Glomerular endothelial cell (primary cell): ENCODE measurements at regions not wholly inside any gene's neighbourhood (a gene's known extent, or its start where the extent isn't known, plus 50 kb on each side); places are given as distances from the start of the nearest gene placed in this dataset.

Source experiments
- DNase-seq: peaks from one replicate; pipeline ENCODE4 v3.0.0-alpha.2; 2011; ENCODE audit warnings: low read depth, low spot score; ENCODE audit errors: extremely low read depth

DNA sequence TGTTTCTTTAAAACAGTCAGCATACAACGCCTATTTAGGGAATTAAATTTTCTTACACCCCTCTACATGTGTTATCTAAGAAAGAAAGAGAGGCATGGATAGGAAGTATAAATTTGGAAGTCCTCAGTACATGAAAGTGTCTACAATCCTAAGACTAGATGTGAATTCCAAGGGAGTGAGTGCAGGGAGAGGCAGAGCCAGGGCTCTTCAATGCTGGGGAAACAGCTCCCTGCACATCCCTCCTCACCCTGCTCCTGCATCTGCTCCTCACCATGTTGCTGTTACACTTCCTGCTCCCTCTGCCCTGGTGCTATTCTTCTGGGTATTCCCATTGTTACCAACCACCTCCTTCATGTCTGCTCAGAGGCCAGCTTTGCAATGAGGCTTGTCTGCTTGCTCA, 229.1 kb upstream of the AKR1E2 start:
- DNase-seq: no peak

- DNase-seq: no peak
Measured at GRCh38 chr10:4595719-4596319, 230.2 kb upstream of the AKR1E2 start.

- DNase-seq: no peak
Measured at GRCh38 chr10:4590807-4591206, 235.2 kb upstream of the AKR1E2 start.

GRCh38 chr10:4588824-4589223, 237.2 kb upstream of the AKR1E2 start:
- DNase-seq: no peak

GRCh38 chr10:4587466-4587865, 238.5 kb upstream of the AKR1E2 start:
- no peak for DNase-seq

- no peak for DNase-seq
Measured at GRCh38 chr10:4586776-4587175, 239.2 kb upstream of the AKR1E2 start.

- no peak for DNase-seq
Measured at GRCh38 chr10:4581929-4582328, 244.1 kb upstream of the AKR1E2 start.

DNA sequence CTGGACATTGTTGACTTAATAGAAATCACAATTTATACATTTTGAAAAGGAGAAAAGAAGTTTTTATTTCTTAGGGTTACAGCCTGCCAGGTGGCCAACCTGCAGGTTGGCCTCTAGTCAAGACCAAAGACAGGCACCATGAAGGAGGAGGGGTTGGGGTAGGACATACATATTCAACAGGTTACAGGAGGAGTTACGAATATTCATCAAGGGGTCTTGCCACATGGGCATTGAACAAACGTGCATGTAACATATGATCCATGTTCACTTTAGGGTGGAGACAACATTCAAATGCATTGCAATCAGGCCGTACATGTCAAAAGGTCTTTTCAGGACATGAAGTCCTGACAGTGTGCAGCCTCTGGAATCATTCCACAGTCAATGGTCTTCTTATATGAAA, 246.2 kb upstream of the AKR1E2 start:
- DNase-seq: no peak

GRCh38 chr10:4576206-4576605, 249.8 kb upstream of the AKR1E2 start:
- DNase-seq: no peak

DNA sequence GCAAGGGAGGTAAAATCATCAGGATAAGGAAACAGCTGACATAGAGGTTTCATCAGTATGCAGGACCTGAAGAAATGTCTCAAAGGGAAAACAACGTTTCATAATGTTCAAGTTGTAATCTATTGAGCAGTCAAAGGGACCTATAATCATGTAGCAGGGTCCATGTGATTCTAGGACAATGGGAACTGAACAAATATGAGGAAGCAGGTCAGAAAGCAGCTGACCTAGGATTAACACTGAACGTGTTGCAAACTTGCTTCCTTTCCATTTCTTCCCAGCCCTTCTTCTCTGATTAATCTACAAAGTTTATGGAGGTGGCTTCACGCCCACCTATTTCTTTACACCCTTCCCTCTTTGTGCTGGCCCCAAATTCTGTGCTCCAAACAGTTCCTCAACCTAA, 256.9 kb upstream of the AKR1E2 start:
- DNase-seq: no peak

- DNase-seq: no peak
Measured at GRCh38 chr10:4568731-4569130, 257.3 kb upstream of the AKR1E2 start.

- DNase-seq: no peak
Measured at GRCh38 chr10:4568086-4568485, 257.9 kb upstream of the AKR1E2 start.

GRCh38 chr10:4567637-4568036, 258.4 kb upstream of the AKR1E2 start:
- DNase-seq: no peak

DNA sequence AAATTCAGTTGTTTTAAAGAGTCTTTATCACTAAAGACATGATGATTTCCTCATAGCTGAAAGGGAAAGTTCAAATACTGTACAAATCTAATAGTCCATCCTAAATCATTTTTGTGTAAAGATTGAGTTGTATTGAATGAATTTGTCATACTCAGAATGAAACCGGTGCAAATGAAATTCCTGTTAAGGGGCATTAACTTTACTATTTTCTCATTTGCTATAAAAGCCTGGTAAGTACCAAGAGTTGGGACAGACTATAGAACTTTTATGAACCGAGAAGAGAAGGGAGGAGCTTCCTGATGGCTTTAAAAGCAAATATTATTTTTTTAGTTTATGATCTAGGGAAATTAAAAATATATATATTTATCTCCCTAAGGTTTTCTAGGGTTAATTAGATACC, 260.0 kb upstream of the AKR1E2 start:
- no peak for DNase-seq

DNA sequence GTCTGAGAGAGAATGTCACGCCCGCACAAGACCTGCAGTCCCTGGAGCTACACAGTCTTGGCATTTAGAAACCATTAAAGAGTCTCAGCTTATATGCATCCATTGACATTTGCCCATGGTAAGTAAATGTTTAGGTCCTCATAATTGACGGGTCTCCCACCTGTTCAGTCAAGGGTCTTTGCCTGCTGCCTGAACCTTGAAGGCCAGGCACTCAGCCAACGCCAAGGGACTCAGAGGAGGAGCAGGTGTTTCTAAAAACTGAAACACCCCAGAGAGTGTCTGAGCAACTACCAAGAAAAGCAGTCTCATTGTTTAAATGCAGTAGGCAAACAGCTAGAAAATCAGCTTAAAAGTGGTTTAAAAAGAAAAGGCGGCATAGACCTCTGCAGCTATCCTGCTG, 264.7 kb upstream of the AKR1E2 start:
- no peak for DNase-seq

- no peak for DNase-seq
Measured at GRCh38 chr10:4557469-4557868, 268.5 kb upstream of the AKR1E2 start.

- DNase-seq: no peak
Measured at GRCh38 chr10:4556527-4556926, 269.5 kb upstream of the AKR1E2 start.

GRCh38 chr10:4555920-4556319, 270.1 kb upstream of the AKR1E2 start:
- no peak for DNase-seq

- no peak for DNase-seq
Measured at GRCh38 chr10:4549139-4549653, 276.8 kb upstream of the AKR1E2 start.

DNA sequence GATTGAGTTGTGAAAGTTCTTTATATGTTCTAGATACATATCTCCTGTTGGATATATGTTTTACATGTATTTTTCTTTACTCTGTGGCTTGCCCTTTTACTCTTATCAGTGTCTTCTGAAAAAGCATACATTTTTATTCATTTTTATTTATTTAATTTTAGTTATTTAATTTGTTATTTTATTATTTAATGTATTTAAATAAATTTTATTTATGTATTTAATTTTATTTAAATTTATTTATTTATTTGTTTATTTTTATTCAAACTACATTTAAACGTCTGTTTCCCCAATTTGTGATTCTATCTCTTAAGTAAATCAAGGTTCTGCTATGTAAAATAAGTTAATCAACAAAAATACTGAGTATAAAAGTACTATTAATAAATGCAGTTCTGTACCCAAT, 279.1 kb upstream of the AKR1E2 start:
- DNase-seq: no peak

DNA sequence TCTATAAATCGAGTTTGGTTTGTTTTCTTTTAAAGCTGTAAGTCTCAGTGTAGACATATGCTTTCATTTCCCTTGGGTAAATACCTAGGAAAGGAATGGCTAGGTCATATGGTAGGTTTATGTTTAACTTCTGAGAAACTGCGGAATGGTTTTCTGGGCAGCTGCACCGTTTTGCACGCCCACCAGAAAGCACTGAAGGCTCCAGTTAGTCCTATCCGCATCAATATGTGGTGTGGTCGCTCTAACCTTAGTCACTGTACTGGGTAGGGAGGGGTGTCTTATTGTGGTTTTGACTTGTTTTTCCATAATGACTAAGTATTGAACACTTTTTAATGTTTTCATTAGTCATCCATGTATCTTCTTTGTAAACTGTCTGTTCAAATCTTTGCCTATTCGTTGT, 279.5 kb upstream of the AKR1E2 start:
- DNase-seq: no peak

GRCh38 chr10:4545062-4545461, 280.9 kb upstream of the AKR1E2 start:
- DNase-seq: no peak

GRCh38 chr10:4543938-4544533, 282.0 kb upstream of the AKR1E2 start:
- no peak for DNase-seq
